Calu3 (cell line): ENCODE measurements at regions not wholly inside any gene's neighbourhood (a gene's known extent, or its start where the extent isn't known, plus 50 kb on each side); places are given as distances from the start of the nearest gene placed in this dataset.

ENCODE experiments used
- BruUV-seq: library from RNA; stranded (reverse); fragments of 400-500 nt; replicated peaks from 2 replicates; lab custom pipeline; 2021; lab: Mats Ljungman, UMichigan
- CTCF ChIA-PET: fragments of 300-600 bp; sonication (Branson Sonifier 250); formaldehyde crosslinking; loops from one replicate; lab custom pipeline; 2022; ENCODE audit warnings: antibody characterized with exemption; lab: Charles Lee
- DNase-seq: peaks from one replicate; pipeline ENCODE4 v3.0.0; 2022
- H3K27ac Mint-ChIP-seq: one replicate; pipeline ENCODE4 v1.8.0; 2022; ENCODE audit warnings: mixed read lengths; ENCODE audit not compliant: unreplicated experiment
- H3K27me3 Mint-ChIP-seq: one replicate; pipeline ENCODE4 v1.8.0; 2022; ENCODE audit warnings: mixed read lengths; ENCODE audit not compliant: unreplicated experiment
- H3K36me3 Mint-ChIP-seq: one replicate; pipeline ENCODE4 v1.8.0; 2022; ENCODE audit warnings: mild to moderate bottlenecking, moderate library complexity, mixed read lengths; ENCODE audit not compliant: insufficient read depth, unreplicated experiment
- H3K4me1 Mint-ChIP-seq: one replicate; pipeline ENCODE4 v1.8.0; 2022; ENCODE audit warnings: mild to moderate bottlenecking, low read depth, mixed read lengths; ENCODE audit not compliant: unreplicated experiment
- H3K4me3 Mint-ChIP-seq: one replicate; pipeline ENCODE4 v1.8.0; 2022; ENCODE audit warnings: mild to moderate bottlenecking, low read depth, moderate library complexity, mixed read lengths; ENCODE audit not compliant: unreplicated experiment
- H3K9me3 Mint-ChIP-seq: one replicate; pipeline ENCODE4 v1.8.0; 2022; ENCODE audit warnings: low read depth, mixed read lengths; ENCODE audit not compliant: unreplicated experiment
- CTCF ChIP-seq: fragments of 200-600 bp; IDR thresholded peaks from one replicate; pipeline ENCODE4 v1.8.0; 2022; ENCODE audit warnings: antibody characterized with exemption; ENCODE audit not compliant: unreplicated experiment
- intact Hi-C: fragments of 100-400 bp; cut with micrococcal nuclease; formaldehyde crosslinking; loops from one replicate; pipeline ENCODE4 v1.10.0; 2022; ENCODE audit not compliant: unreplicated experiment

GRCh38 chr1:30267046-30267445, 456.3 kb downstream of the MATN1 start:
- DNase-seq, result no peak

DNA sequence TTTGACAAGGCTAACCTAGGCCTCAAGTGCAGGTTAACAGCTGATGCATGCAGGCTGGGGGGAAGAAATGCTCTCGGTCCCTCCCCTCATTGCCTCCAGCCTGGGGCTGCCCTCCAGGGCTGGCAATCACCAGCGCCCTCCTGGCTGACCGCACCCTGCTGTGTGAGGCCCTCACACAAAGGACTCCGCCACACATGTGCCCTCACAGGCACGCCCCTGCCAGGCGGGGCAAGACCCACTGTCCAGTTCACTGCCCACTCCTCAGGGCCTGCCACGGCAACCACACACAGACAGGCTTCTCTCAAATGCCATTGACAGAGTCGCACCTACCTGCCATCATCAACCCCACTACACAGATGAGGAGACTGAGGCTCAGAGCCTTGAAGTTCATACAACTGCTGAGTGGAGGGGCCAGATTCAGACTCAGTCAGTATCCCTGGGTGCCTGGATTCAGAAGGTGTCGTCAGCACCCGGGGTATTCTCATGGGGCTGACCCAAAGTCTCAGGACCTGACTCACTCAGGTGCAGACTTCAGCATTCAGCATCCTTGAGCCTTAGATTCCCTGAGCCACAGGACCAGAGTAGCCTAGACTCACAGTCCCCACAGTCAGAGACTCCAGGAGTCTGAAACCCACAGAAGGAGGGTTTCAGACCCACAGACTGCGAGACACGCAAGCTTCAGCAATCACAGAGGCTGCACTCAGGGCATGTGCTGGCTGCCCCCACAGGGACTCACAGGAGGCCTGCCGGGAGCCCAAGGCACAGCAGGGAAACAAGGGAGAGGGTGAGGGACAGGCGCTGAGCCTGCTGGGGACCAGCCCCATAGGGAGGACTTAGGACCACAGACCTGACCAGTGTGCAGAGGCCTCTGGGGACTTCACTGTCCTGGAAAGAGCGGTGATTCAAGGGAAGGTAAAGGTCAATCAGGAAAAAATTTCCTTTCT, 458.0 kb downstream of the MATN1 start:
- CTCF ChIA-PET, result no interaction called here
- intact Hi-C loops, result no loop called here
- DNase-seq, result no peak
- peaks cover 93% of the 10 kb centered on the region for H3K27me3 Mint-ChIP-seq
- BruUV-seq, result no TSS peak
- no peaks in the 10 kb centered on the region for H3K36me3 Mint-ChIP-seq
- no peak overlapping the region for H3K27ac Mint-ChIP-seq
- H3K9me3 Mint-ChIP-seq, result no peaks in the 10 kb centered on the region
- H3K4me3 Mint-ChIP-seq, result no peak overlapping the region
- H3K4me1 Mint-ChIP-seq, result no peaks in the 10 kb centered on the region
- no peak for TF ChIP-seq CTCF

More at GRCh38 chr1:30267046-30267445, 456.3 kb downstream of the MATN1 start:
- intact Hi-C loops, result no loop called here
- BruUV-seq, result no TSS peak
- Mint-ChIP-seq H3K27me3 (peaks cover 93% of the 10 kb centered on the region), H3K27ac (no peak overlapping the region), H3K36me3 (no peaks in the 10 kb centered on the region), H3K4me1 (no peaks in the 10 kb centered on the region), H3K4me3 (no peak overlapping the region), H3K9me3 (no peaks in the 10 kb centered on the region)
- TF ChIP-seq CTCF, result no peak
- CTCF ChIA-PET, result no interaction called here

GRCh38 chr1:30264672-30265025, 458.7 kb downstream of the MATN1 start:
- DNase-seq, result no peak
- H3K4me3 Mint-ChIP-seq, result no peak overlapping the region
- no peak for TF ChIP-seq CTCF
- CTCF ChIA-PET, result no interaction called here
- peaks cover 93% of the 10 kb centered on the region for H3K27me3 Mint-ChIP-seq
- no peaks in the 10 kb centered on the region for H3K36me3 Mint-ChIP-seq
- intact Hi-C loops, result no loop called here
- H3K9me3 Mint-ChIP-seq, result no peaks in the 10 kb centered on the region
- H3K4me1 Mint-ChIP-seq, result no peaks in the 10 kb centered on the region
- H3K27ac Mint-ChIP-seq, result no peak overlapping the region
- no TSS peak for BruUV-seq

DNA sequence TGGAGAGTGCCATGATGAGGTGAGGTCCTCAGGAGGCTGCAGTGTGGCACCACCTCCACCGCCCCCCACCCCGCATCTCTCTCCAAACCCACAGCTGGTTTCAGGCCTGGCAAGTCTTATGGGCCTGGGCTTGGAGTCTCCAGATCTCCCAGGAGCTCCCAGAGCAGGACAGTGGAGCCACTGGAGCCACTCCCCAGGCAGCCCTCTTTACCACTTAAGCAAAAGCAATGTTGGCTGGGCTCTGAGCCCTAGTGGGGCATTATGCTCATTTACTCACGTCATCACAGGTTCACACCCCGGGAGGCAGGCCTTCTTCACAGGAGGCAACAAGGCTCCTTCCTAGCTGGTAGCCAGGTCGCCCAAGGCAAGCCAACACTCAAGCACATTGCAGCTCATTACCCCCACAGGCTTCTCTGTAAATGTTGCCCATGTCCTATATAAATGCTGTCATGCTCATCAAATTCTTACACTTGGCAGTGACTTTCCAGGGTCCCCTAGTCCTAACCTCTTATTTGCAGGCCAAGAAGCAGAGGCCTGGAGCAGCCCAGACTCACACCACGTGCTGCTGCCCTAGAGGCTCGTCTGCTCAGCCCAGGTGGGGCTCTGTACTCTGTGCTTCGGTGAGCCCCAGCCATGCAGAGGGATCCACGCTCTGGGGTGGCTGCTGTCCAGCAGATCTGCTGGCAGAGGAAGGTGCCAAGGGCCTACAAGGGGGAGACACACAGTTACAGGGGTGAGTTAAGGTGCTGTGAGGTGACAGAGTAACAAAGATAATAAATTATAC, 459.3 kb downstream of the MATN1 start:
- CTCF ChIA-PET, result no interaction called here
- H3K4me1 Mint-ChIP-seq, result no peaks in the 10 kb centered on the region
- TF ChIP-seq CTCF, result no peak
- no peak overlapping the region for H3K4me3 Mint-ChIP-seq
- H3K36me3 Mint-ChIP-seq, result no peaks in the 10 kb centered on the region
- intact Hi-C loops, result no loop called here
- peaks cover 93% of the 10 kb centered on the region for H3K27me3 Mint-ChIP-seq
- DNase-seq, result no peak
- no TSS peak for BruUV-seq
- no peak overlapping the region for H3K27ac Mint-ChIP-seq
- H3K9me3 Mint-ChIP-seq, result no peaks in the 10 kb centered on the region
